Upper lobe of left lung (tissue), 6 donors: ENCODE measurements at regions not wholly inside any gene's neighbourhood (a gene's known extent, or its start where the extent isn't known, plus 50 kb on each side); places are given as distances from the start of the nearest gene placed in this dataset.

Experiments
- ATAC-seq, 2 donors: fragments of 200-7000 bp; cut with Tn5 transposase; one replicate each; pipeline ENCODE4 v1.9.1; 2022; ENCODE audit warnings: mild to moderate bottlenecking in 2 of 2, moderate library complexity in 2 of 2; ENCODE audit not compliant: low FRiP score in 2 of 2
- DNase-seq, 2 donors: peaks; one replicate each; pipeline ENCODE4 v3.0.0-alpha.2; 2019 to 2020
- H3K27ac ChIP-seq, 4 donors: fragments of 200-600 bp; sonication (generic); one replicate each; pipeline ENCODE4 v1.5.1; 2016 to 2019
- H3K27me3 ChIP-seq, 4 donors: fragments of 200-600 bp; sonication (generic); one replicate each; pipeline ENCODE4 v1.5.1; 2017 to 2019
- H3K36me3 ChIP-seq, 4 donors: fragments of 200-600 bp; sonication (generic); one replicate each; pipeline ENCODE4 v1.5.1; 2016 to 2019
- H3K4me1 ChIP-seq, 4 donors: fragments of 200-600 bp; sonication (generic); one replicate each; pipeline ENCODE4 v1.5.1; 2018 to 2019
- H3K4me3 ChIP-seq, 4 donors: fragments of 200-600 bp; sonication (generic); one replicate each; pipeline ENCODE4 v1.5.1; 2017 to 2019; ENCODE audit warnings: mild to moderate bottlenecking in 2 of 4, moderate library complexity in 1 of 4
- H3K9me3 ChIP-seq, 4 donors: fragments of 200-600 bp; sonication (generic); one replicate each; pipeline ENCODE4 v1.5.1; 2018 to 2019
- EP300 ChIP-seq, 4 donors: sonication (generic); formaldehyde crosslinking; IDR thresholded peaks; one replicate each; pipeline ENCODE4 v1.5.1; 2017; ENCODE audit warnings: antibody characterized with exemption in 4 of 4, control low read depth in 2 of 4
- POLR2A ChIP-seq, 4 donors: fragments of 450-650 bp; IDR thresholded peaks; one replicate each; pipeline ENCODE4 v1.5.1; 2016 to 2017; ENCODE audit warnings: antibody characterized with exemption in 4 of 4, mild to moderate bottlenecking in 2 of 4
- POLR2AphosphoS5 ChIP-seq, 2 donors: sonication (generic); formaldehyde crosslinking; IDR thresholded peaks; one replicate each; pipeline ENCODE4 v1.5.1; 2017; ENCODE audit warnings: antibody characterized with exemption in 2 of 2
- WGBS, 2 donors: methylation state at CpG; one replicate each; pipeline ENCODE4 v1.1.5; 2017 to 2018; 5-methylcytosine and 5-hydroxymethylcytosine counted together
- TF ChIP-seq, protein P1 (sequence below), 6 experiments: fragments of 450-650 bp in 4 of 6; fragments of 200-600 bp in 2 of 6; sonication (generic) in 2 of 6; IDR thresholded peaks; one replicate each; pipeline ENCODE4 v1.5.1; 2016 to 2019; ENCODE audit warnings: antibody characterized with exemption in 6 of 6
- donor health status: DM: no; HTN: no; CAD: no; lungs with moderate emphysema.
- donor health status: DM: no; HTN: yes; CAD: no; lungs with severe emphysema.

- Histone ChIP-seq H3K36me3 (no peaks in the 10 kb centered on the region), H3K4me1 (no peaks in the 10 kb centered on the region), H3K27ac (no peak overlapping the region), H3K9me3 (no peaks in the 10 kb centered on the region), H3K27me3 (no peaks in the 10 kb centered on the region), H3K4me3 (no peak overlapping the region)
- DNase-seq: no peak
- 80 to 90% methylated on average over 3 to 4 of the region's 4 CpGs for WGBS, 2 donors
- ATAC-seq: no peak
- TF ChIP-seq EP300 (IDR thresholded peaks at IDR 0.05): no peak
- TF ChIP-seq, protein P1, sequence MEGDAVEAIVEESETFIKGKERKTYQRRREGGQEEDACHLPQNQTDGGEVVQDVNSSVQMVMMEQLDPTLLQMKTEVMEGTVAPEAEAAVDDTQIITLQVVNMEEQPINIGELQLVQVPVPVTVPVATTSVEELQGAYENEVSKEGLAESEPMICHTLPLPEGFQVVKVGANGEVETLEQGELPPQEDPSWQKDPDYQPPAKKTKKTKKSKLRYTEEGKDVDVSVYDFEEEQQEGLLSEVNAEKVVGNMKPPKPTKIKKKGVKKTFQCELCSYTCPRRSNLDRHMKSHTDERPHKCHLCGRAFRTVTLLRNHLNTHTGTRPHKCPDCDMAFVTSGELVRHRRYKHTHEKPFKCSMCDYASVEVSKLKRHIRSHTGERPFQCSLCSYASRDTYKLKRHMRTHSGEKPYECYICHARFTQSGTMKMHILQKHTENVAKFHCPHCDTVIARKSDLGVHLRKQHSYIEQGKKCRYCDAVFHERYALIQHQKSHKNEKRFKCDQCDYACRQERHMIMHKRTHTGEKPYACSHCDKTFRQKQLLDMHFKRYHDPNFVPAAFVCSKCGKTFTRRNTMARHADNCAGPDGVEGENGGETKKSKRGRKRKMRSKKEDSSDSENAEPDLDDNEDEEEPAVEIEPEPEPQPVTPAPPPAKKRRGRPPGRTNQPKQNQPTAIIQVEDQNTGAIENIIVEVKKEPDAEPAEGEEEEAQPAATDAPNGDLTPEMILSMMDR (IDR thresholded peaks at IDR 0.05): no peak
- TF ChIP-seq POLR2A (IDR thresholded peaks at IDR 0.05): no peak
- no peak for TF ChIP-seq POLR2AphosphoS5 (IDR thresholded peaks at IDR 0.05)
Observed at GRCh38 chr19:33977756-33978685, 181.4 kb downstream of the KCTD15 start.

- H3K27ac ChIP-seq: no peak overlapping the region
- ATAC-seq: no peak
- no peak for DNase-seq
- H3K4me3 ChIP-seq: no peak overlapping the region
- no peak for TF ChIP-seq POLR2AphosphoS5 (IDR thresholded peaks at IDR 0.05)
- H3K4me1 ChIP-seq: no peaks in the 10 kb centered on the region
- no peaks in the 10 kb centered on the region for H3K36me3 ChIP-seq
- H3K9me3 ChIP-seq: peaks cover 0 to under 1% (median under 1%) of the 10 kb centered on the region in 4 donors
- no peaks in the 10 kb centered on the region for H3K27me3 ChIP-seq
Observed at GRCh38 chr19:33982706-33983105, 186.0 kb downstream of the KCTD15 start.

DNA sequence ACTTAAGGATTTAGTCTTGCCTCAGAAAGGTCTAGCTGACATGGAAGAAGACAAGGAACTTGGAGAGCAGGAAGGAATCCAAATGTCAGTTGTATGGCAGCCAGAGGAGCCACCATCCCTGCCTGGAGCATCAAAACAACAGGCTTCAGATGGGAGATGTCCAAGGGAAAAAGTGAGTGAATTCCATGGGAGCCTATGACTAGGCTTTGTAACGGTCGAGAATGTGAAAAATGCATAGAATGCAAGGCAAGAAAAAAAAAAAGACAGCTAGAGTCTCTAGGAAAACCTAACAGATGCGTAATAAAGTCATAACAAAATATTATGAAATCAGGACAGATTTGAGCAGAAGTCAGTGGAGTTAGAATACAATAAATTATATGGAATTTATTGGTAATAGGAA is 183.7 kb upstream of the LSM14A start:
- 73 to 78% methylated on average over 3 of the region's 3 CpGs for WGBS, 2 donors
- Histone ChIP-seq H3K27me3 (no peaks in the 10 kb centered on the region), H3K27ac (no peak overlapping the region), H3K9me3 (peaks cover 2 to 11% (median 5%) of the 10 kb centered on the region in 4 donors), H3K4me3 (no peak overlapping the region), H3K36me3 (no peaks in the 10 kb centered on the region), H3K4me1 (no peaks in the 10 kb centered on the region)
- DNase-seq (no peak), ATAC-seq (no peak)
- no peak for TF ChIP-seq EP300 (IDR thresholded peaks at IDR 0.05)
- no peak for TF ChIP-seq POLR2AphosphoS5 (IDR thresholded peaks at IDR 0.05)
- TF ChIP-seq, protein P1 (IDR thresholded peaks at IDR 0.05): no peak
- no peak for TF ChIP-seq POLR2A (IDR thresholded peaks at IDR 0.05)

DNA sequence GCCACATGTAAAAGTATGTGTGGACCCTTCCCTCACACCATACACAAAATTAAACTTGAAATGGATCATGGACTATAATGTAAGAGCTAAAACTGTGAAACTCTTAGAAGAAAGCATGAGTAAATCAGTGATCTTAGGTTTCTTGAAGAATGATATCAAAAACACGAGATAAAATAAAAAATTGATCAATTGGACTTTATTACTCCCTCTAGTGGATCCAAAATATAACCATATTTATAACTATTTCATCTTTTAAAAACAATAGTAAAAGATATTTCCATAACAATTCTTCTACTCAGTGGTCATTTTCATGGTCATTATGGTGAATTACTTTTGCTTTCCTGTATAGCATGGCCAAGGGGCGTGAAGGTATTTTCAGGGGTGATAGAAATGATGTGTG is 174.6 kb upstream of the LSM14A start:
- no peaks in the 10 kb centered on the region for H3K4me1 ChIP-seq
- H3K27ac ChIP-seq: no peak overlapping the region
- no peaks in the 10 kb centered on the region for H3K27me3 ChIP-seq
- no peak for DNase-seq
- TF ChIP-seq EP300 (IDR thresholded peaks at IDR 0.05): no peak
- no peak for TF ChIP-seq POLR2A (IDR thresholded peaks at IDR 0.05)
- no peak for TF ChIP-seq POLR2AphosphoS5 (IDR thresholded peaks at IDR 0.05)
- TF ChIP-seq, protein P1 (IDR thresholded peaks at IDR 0.05): no peak
- H3K36me3 ChIP-seq: no peaks in the 10 kb centered on the region
- peaks cover 0 to 3% (median 0%) of the 10 kb centered on the region in 4 donors for H3K9me3 ChIP-seq
- H3K4me3 ChIP-seq: no peak overlapping the region
- WGBS, 2 donors: 57 to 61% methylated on average over 2 of the region's 2 CpGs
- ATAC-seq: no peak

DNA sequence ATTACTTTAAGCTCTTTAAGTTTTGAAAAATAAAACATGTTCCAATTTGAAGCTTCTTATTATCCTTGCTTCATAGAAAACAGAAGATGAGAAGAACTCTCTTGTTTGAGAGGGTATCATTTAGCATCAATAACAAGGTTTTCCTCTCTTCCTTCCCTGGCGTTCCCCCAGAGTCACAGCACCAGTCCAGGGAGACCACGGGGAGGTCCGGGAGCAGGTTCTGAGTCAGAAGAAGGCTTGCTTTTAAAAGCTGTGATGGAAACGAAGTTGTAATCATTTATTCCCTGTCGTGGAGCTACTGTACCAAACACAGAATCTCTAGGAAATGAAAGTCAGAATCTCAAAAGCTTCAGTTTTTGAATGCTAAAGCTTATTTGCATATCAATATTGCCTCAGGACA is 174.0 kb upstream of the LSM14A start:
- Histone ChIP-seq H3K27ac (no peak overlapping the region), H3K4me1 (no peaks in the 10 kb centered on the region), H3K36me3 (no peaks in the 10 kb centered on the region), H3K9me3 (no peaks in the 10 kb centered on the region), H3K27me3 (no peaks in the 10 kb centered on the region), H3K4me3 (no peak overlapping the region)
- 18 to 33% methylated on average over 5 of the region's 5 CpGs for WGBS, 2 donors
- no peak for ATAC-seq
- TF ChIP-seq POLR2AphosphoS5 (IDR thresholded peaks at IDR 0.05) (no peak), POLR2A (IDR thresholded peaks at IDR 0.05) (no peak), EP300 (IDR thresholded peaks at IDR 0.05) (no peak)
- TF ChIP-seq, protein P1 (IDR thresholded peaks at IDR 0.05): no peak
- DNase-seq: no peak
